ENCODE measurements at regions not wholly inside any gene's neighbourhood (a gene's known extent, or its start where the extent isn't known, plus 50 kb on each side); places are given as distances from the start of the nearest gene placed in this dataset.

DNA sequence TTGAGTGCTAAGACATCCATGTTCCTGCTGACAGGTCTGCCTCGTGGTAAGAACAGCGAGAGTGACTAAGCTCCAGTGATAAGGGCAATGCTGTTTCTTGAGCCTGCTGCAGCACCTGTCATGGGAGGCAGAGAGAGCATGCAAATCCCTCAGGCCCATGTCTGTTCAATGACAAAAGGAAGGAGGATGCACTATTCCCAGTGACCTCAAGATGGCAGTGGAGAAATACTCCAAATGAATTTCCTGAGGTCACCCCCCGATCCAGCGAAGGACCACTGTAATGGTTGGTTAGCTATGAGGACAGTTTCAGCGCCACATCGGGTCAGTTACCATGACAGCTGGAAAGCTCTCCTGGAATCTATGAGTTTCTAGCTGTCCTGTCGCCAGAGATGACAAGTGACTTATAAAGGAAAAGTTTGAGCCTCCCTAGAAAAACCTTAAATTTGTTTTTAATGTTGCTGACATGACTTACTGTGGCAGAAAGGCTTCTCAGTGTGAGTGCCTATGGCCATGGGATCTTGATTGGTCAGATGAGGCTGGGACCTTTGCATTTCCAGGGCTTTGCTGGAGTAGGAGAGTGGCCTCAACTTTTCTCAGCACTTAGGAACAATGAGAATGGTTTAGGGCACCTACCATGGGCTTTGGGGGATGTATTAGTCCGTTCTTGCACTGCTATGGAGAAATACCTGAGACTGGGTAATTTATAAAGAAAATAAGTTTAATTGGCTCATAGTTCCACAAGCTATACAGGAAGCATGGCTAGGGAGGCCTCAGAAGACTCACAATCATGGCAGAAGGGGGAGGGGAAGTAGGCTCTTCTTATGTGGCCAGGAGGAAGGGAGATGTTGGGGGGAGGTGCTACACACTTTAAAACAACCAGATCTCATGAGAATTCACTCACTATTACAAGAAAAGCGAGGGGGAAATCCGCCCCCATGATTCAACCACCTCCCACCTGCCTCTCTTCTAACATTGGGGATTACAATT, 88.0 kb upstream of the TMEM260 start:
- ChIA-PET CTCF (interaction anchor here (0.6 to 4.0 kb wide), 29 partner anchors 9 to 1053 kb away, joined by 3 to 43 read pairs (median 4); partner anchors contain the start of gene TMEM260), RAD21 (ENCODE audit: low non-redundant PET in 1 of 2, low total read pairs in 2 of 2, uncharacterized antibody in 2 of 2, unreplicated experiment in 2 of 2) (interaction anchor here (0.6 to 1.2 kb wide), 3 partner anchors 15 to 692 kb away, joined by 3 read pairs; no protein-coding TSS in a partner anchor), POLR2A (no interaction called here)
- ATAC-seq: peak; percentile 89
- Histone ChIP-seq H3K4me1 (ENCODE audit: control insufficient read depth in 1 of 2, insufficient read depth in 2 of 2, low read length in 2 of 2) (no peaks in the 10 kb centered on the region), H3K79me2 (ENCODE audit: insufficient read depth, low read length) (no peaks in the 10 kb centered on the region), H3K9ac (ENCODE audit: low read length) (no peak overlapping the region), H3K4me3 (replicated peaks in 1 of 2; ENCODE audit: low read depth in 1 of 2, low read length in 2 of 2) (no peak overlapping the region), H2AFZ (ENCODE audit: low read depth, low read length, poor library complexity, severe bottlenecking) (peak overlapping the region; percentile 82), H3K36me3 (ENCODE audit: control insufficient read depth in 1 of 2, insufficient read depth in 2 of 2, low read length in 2 of 2) (no peaks in the 10 kb centered on the region), H3K4me2 (ENCODE audit: low read length) (peak overlapping the region; percentile 40), H4K20me1 (ENCODE audit: insufficient read depth) (no peaks in the 10 kb centered on the region), H3K9me3 (ENCODE audit: control insufficient read depth in 1 of 2, insufficient read depth in 1 of 2, low read depth in 1 of 2, low read length in 2 of 2) (no peaks in the 10 kb centered on the region), H3K27ac (ENCODE audit: low read depth, low read length) (no peak overlapping the region), H3K27me3 (ENCODE audit: insufficient read depth, low read length) (0 out of 2 replicates have a peak, but pooled peaks cover 4% of the 10 kb centered on the region), H3K9me2 (ENCODE audit: insufficient read depth) (no peaks in the 10 kb centered on the region)
- peak; percentile 79 for DNase-seq (ENCODE audit: low read depth, low spot score)
- TF ChIP-seq SIN3A (IDR thresholded peaks at IDR 0.05; ENCODE audit: low read depth) (0 out of 2 replicates have a peak, but pooled peaks have one; percentile 1), ATF3 (IDR thresholded peaks at IDR 0.05) (no peak), RAD21 (IDR thresholded peaks at IDR 0.05; ENCODE audit: low read depth) (peak; percentile 77), ZFX (IDR thresholded peaks at IDR 0.05) (no peak), MAX (IDR thresholded peaks at IDR 0.05) (peak; percentile 51)
- TF ChIP-seq, protein P1, sequence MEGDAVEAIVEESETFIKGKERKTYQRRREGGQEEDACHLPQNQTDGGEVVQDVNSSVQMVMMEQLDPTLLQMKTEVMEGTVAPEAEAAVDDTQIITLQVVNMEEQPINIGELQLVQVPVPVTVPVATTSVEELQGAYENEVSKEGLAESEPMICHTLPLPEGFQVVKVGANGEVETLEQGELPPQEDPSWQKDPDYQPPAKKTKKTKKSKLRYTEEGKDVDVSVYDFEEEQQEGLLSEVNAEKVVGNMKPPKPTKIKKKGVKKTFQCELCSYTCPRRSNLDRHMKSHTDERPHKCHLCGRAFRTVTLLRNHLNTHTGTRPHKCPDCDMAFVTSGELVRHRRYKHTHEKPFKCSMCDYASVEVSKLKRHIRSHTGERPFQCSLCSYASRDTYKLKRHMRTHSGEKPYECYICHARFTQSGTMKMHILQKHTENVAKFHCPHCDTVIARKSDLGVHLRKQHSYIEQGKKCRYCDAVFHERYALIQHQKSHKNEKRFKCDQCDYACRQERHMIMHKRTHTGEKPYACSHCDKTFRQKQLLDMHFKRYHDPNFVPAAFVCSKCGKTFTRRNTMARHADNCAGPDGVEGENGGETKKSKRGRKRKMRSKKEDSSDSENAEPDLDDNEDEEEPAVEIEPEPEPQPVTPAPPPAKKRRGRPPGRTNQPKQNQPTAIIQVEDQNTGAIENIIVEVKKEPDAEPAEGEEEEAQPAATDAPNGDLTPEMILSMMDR (IDR thresholded peaks at IDR 0.05 in 2 of 3, conservative IDR thresholded peaks at IDR 0.05 in 1 of 3; ENCODE audit: borderline replicate concordance in 1 of 3, insufficient read depth in 1 of 3, low read depth in 2 of 3, low read length in 2 of 3): peak; percentile 55 to 81 (median 76); a peak in 5 of 6 replicates
- no TSS peak for BruUV-seq (replicated peaks)
- intact Hi-C loops (cut with micrococcal nuclease): loop anchor here (1.0 to 5.0 kb wide), 6 partner anchors 383 to 887 kb away; no protein-coding TSS in a partner anchor

All from HCT116 (cell line).